ENCODE measurements at regions not wholly inside any gene's neighbourhood (a gene's known extent, or its start where the extent isn't known, plus 50 kb on each side); places are given as distances from the start of the nearest gene placed in this dataset.

DNA sequence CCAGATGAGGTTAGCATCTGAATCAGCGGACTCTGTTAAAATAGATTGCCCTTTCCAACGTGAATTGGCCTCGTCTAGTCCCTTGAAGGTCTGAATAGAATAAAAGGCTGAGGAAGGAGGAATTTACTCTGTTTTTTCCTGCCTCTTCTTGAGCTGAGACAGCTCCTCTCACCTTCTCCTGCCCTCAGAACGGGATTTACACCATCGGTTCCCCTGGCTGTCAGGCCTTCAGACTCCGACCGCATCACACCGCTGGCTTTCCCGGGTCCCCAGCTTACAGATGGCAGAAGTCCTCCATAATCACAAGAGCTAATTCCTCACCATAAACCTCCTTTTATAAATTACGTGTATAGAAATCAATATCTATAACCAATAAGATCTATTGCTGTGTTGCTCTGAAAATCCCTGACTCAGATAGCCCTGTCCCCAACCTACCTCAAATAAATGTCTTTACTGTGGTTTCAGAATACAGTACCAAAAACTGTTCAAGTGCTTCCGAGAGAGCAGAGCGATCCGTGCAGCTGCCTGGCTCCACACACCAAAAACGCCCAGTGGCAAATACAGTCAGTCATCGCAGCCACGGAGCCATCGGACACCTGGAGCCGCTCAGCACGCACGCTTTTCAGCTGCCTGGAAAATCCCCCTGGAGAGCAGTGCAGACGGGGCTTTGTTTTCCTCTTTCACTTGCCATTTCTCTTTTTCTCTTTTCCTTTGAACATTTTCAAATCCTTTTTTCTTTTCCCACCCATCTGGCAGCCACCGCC is 196.9 kb downstream of the NRP2 start:
- DNase-seq (ENCODE audit: low spot score) (no peak), FAIRE-seq (no peak), ATAC-seq (peak; percentile 41)
- 35% methylated on average over 22 of the region's 22 CpGs for WGBS (ENCODE audit: low lambda C conversion rate)
- H2AFZ ChIP-seq (ENCODE audit: low read length): no peak overlapping the region
- intact Hi-C loops (cut with micrococcal nuclease; ENCODE audit: unreplicated experiment) (no loop called here), in situ Hi-C loops (cut with HindIII; ENCODE audit: extremely low pct_ligation_motif_present, low pct_unique_long_range_greater_than_20kb) (loop anchor here (25.0 kb wide), 1 partner anchor 1542 kb away; no protein-coding TSS in a partner anchor)
- H3K27me3 ChIP-seq (ENCODE audit: control insufficient read depth in 1 of 2, insufficient read depth in 2 of 2, low read length in 2 of 2): 0 out of 5 replicates have a peak, but pooled peaks cover 0 to 13% of the 10 kb centered on the region in 2 experiments
- no peaks in the 10 kb centered on the region for H4K20me1 ChIP-seq (ENCODE audit: insufficient read depth, low read length)
- H3K79me2 ChIP-seq (ENCODE audit: insufficient read depth, low read length): no peaks in the 10 kb centered on the region
- H3K27ac ChIP-seq (ENCODE audit: extremely low read length, insufficient read depth, low read length): no peak overlapping the region
- no peak overlapping the region for H3K4me3 ChIP-seq (replicated peaks in 1 of 3; ENCODE audit: insufficient read depth in 1 of 3, low read depth in 2 of 3, low read length in 3 of 3)
- ChIA-PET POLR2A (no interaction called here), CTCF (ENCODE audit: low intra/inter-chr PET ratio, low total read pairs) (no interaction called here)
- no peaks in the 10 kb centered on the region for H3K9me3 ChIP-seq (ENCODE audit: low read length)
- H3K36me3 ChIP-seq (replicated peaks in 1 of 2; ENCODE audit: control insufficient read depth in 1 of 2, insufficient read depth in 2 of 2, low read length in 2 of 2): no peaks in the 10 kb centered on the region
- no peak overlapping the region for H3K9ac ChIP-seq (ENCODE audit: insufficient read depth, low read depth, low read length)
- H3K4me2 ChIP-seq (ENCODE audit: low read depth, low read length): no peak overlapping the region
- no peaks in the 10 kb centered on the region for H3K4me1 ChIP-seq (ENCODE audit: insufficient read depth, low read length)
- TF ChIP-seq, protein P1, sequence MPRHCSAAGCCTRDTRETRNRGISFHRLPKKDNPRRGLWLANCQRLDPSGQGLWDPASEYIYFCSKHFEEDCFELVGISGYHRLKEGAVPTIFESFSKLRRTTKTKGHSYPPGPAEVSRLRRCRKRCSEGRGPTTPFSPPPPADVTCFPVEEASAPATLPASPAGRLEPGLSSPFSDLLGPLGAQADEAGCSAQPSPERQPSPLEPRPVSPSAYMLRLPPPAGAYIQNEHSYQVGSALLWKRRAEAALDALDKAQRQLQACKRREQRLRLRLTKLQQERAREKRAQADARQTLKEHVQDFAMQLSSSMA (CRISPR knock-in tag; IDR thresholded peaks at IDR 0.05): no peak
- no peak for TF ChIP-seq ZZZ3 (CRISPR knock-in tag; IDR thresholded peaks at IDR 0.05; ENCODE audit: borderline replicate concordance)
- no peak for TF ChIP-seq ZNF263 (CRISPR knock-in tag; IDR thresholded peaks at IDR 0.05)
- no peak for TF ChIP-seq SETDB1 (CRISPR knock-in tag; IDR thresholded peaks at IDR 0.05; ENCODE audit: borderline replicate concordance)
- no peak for TF ChIP-seq ZNF674 (CRISPR knock-in tag; IDR thresholded peaks at IDR 0.05; ENCODE audit: low read depth)
- no peak for TF ChIP-seq ZNF563 (CRISPR knock-in tag; IDR thresholded peaks at IDR 0.05)
- TF ChIP-seq ZNF230 (CRISPR knock-in tag; IDR thresholded peaks at IDR 0.05): no peak
- TF ChIP-seq, protein P2, sequence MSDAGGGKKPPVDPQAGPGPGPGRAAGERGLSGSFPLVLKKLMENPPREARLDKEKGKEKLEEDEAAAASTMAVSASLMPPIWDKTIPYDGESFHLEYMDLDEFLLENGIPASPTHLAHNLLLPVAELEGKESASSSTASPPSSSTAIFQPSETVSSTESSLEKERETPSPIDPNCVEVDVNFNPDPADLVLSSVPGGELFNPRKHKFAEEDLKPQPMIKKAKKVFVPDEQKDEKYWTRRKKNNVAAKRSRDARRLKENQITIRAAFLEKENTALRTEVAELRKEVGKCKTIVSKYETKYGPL (CRISPR knock-in tag; IDR thresholded peaks at IDR 0.05): no peak
- no peak for TF ChIP-seq FIP1L1 (IDR thresholded peaks at IDR 0.05; ENCODE audit: borderline replicate concordance, insufficient read depth, low read depth, low read length)
- TF ChIP-seq HMGA1 (CRISPR knock-in tag; conservative IDR thresholded peaks at IDR 0.05): no peak
- TF ChIP-seq SUZ12 (IDR thresholded peaks at IDR 0.05; ENCODE audit: low read depth, low read length): no peak
- no TSS peak for BruUV-seq (replicated peaks)

Measured in HepG2 (cell line).